Kidney epithelial cell (primary cell): ENCODE measurements at regions not wholly inside any gene's neighbourhood (a gene's known extent, or its start where the extent isn't known, plus 50 kb on each side); places are given as distances from the start of the nearest gene placed in this dataset.
"Not testable (repeated sequence)": the region's sequence is repeated elsewhere in the genome, so short reads cannot be mapped to it uniquely, and the experiment has no call there.

Experiments used
- DNase-seq: peaks from one replicate; pipeline ENCODE4 v3.0.0-alpha.2; 2010; ENCODE audit warnings: low read depth
- H3K27me3 ChIP-seq: 2 replicates; pipeline ENCODE4 v1.6.0; 2011; ENCODE audit warnings: low read length; ENCODE audit not compliant: control insufficient read depth, insufficient read depth
- H3K36me3 ChIP-seq: 2 replicates; pipeline ENCODE4 v1.5.1; 2011; ENCODE audit warnings: low read length; ENCODE audit not compliant: control insufficient read depth, insufficient read depth
- H3K4me3 ChIP-seq: 2 replicates; pipeline ENCODE4 v1.5.1; 2011; ENCODE audit warnings: low read depth, mild to moderate bottlenecking, control low read depth, low read length
- TF ChIP-seq, protein P1 (sequence below): IDR thresholded peaks from 2 replicates; pipeline ENCODE4 v1.5.1; 2011; ENCODE audit warnings: mild to moderate bottlenecking, moderate library complexity, low read length, control low read depth, inconsistent platforms; ENCODE audit not compliant: insufficient read depth, poor library complexity, severe bottlenecking

DNA sequence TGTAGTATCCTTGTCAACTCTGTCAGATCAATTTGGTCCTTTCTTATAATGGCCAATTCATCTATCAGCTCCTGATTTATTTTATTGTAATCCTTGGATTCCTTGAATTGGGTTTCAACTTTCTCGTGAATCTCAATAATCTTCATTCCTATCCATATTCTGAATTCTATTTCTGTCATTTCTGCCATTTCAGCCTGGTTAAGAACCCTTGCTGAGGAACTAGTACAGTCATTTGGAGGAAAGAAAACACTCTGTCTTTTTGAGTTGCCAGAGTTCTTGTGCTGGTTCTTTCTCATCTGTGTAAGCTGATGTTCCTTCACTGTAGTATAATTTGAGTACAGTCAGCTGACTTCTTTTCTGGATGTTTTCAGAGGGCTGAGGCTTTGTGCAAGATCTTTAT, 84.5 kb downstream of the CETN3 start:
- TF ChIP-seq, protein P1, sequence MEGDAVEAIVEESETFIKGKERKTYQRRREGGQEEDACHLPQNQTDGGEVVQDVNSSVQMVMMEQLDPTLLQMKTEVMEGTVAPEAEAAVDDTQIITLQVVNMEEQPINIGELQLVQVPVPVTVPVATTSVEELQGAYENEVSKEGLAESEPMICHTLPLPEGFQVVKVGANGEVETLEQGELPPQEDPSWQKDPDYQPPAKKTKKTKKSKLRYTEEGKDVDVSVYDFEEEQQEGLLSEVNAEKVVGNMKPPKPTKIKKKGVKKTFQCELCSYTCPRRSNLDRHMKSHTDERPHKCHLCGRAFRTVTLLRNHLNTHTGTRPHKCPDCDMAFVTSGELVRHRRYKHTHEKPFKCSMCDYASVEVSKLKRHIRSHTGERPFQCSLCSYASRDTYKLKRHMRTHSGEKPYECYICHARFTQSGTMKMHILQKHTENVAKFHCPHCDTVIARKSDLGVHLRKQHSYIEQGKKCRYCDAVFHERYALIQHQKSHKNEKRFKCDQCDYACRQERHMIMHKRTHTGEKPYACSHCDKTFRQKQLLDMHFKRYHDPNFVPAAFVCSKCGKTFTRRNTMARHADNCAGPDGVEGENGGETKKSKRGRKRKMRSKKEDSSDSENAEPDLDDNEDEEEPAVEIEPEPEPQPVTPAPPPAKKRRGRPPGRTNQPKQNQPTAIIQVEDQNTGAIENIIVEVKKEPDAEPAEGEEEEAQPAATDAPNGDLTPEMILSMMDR, result no peak

DNA sequence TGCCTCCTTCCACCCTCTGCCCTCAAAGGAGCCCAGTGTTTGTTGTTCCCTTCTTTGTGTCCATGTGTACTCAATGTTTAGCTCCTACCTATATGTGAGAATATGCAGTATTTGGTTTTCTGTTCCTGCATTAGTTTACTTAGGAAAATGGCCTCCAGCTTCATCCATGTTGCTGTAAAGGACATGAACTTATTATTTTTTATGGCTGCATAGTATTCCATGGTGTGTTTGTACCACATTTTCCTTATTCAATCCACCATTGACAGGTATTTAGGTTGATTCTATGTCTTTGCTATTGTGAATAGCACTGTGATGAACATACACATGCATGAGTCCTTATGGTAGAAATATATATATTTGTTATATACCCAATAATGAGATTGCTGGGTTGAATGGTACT, 89.2 kb downstream of the CETN3 start:
- DNase-seq, H3K4me3 ChIP-seq, H3K27me3 ChIP-seq, H3K36me3 ChIP-seq: not testable (repeated sequence)

More for the DNA sequence above, 84.5 kb downstream of the CETN3 start:
- no peak for DNase-seq
- H3K27me3 ChIP-seq, result no peaks in the 10 kb centered on the region
- no peaks in the 10 kb centered on the region for H3K36me3 ChIP-seq
- H3K4me3 ChIP-seq, result no peak overlapping the region

DNA sequence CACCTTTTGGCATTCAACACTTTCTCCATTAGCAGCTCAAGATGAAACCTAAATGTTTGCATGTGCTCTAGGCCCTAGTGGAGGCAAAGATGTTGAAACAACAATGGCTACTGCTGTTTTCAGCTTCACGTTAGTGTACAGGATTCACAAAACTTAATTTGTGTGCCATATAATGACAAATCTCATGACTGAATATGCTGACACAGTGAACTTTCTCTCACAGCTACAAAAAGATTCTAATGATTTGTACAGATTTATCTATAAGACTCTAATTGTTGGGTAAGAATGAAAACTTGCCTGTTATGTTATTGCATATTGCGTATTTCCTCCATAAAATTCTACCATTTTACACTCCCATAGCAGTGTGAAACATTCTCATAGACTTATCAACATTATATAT, 97.5 kb downstream of the CETN3 start:
- no peak overlapping the region for H3K4me3 ChIP-seq
- no peak for DNase-seq
- no peaks in the 10 kb centered on the region for H3K27me3 ChIP-seq
- TF ChIP-seq, protein P1, result no peak
- no peaks in the 10 kb centered on the region for H3K36me3 ChIP-seq

DNA sequence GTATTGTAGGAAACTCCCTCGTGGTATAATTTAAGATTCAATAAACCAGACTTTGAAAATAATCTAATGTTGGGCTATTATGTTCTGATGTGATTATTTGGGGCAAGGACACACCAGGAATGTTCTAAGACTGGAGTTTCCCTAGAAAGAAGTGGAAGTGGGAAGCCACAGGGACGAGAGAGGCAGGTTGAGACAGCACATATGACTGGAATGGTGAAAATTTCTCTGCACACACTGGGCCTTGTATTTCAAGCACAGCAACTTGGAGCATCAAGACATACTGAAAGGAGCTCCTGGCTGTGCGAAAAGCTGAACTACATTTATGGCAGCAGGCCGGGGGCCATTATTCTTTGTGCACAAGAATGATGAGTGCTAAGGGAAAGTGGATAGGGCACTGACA, 98.2 kb downstream of the CETN3 start:
- TF ChIP-seq, protein P1, result no peak
- no peak for DNase-seq
- Histone ChIP-seq H3K36me3 (no peaks in the 10 kb centered on the region), H3K27me3 (no peaks in the 10 kb centered on the region), H3K4me3 (no peak overlapping the region)

DNA sequence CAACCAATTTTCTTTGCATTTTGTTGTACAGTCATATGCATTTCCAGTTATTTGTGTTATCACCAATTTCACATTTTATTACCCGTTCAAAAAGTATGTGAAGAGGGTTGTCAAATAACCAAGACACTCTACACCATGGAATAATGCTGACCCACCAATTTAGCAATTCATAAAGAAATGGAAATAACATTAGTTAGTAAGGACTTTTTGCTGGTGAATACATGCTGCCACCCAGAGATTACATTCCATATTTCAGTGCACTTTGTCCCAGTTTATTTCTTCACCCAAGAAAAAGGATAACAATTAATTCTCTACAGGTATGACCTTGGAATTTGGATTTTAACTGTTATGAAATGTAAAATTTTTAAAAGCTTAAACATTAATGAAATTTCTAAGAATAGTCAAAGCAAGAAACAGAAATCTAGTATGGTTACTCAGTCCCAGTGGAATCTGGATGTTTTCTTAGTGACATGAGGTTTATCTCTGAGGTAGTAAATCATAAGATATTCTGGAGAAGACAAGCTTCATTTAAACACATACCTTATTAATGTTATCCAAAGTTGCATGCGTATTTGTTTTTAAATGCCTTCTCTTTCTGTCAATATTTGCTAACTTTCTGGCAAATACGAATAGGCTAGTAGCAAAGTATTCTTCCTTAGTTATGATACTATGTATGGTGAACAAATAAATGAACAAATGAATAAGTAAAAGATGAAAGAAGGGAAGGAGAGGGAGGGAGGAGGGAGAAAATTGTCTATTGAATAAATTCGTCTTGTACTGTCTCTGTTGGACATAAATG, 100.6 kb downstream of the CETN3 start:
- TF ChIP-seq, protein P1, result no peak
- no peak for DNase-seq
- Histone ChIP-seq H3K27me3 (no peaks in the 10 kb centered on the region), H3K4me3 (no peak overlapping the region), H3K36me3 (no peaks in the 10 kb centered on the region)

DNA sequence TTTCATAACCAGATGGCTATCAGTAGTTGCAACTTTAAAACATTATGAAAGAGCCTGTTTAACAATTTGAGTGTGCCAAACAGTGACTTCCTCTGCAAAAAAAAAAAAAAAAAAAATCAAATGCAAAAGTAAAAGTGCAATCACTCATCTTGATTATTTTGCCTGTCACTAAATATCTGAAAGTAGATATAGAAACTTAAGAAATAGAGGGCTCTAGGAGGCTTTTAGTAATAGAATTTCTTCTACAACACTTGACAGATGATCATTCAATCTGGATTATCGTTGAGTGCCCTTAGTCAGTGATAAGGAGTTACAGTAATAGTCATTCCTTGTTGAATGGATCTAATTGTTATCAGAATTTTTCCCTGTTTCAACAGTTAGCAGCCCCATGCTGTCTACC, 101.8 kb downstream of the CETN3 start:
- no peak for DNase-seq
- TF ChIP-seq, protein P1, result no peak
- Histone ChIP-seq H3K36me3 (no peaks in the 10 kb centered on the region), H3K4me3 (no peak overlapping the region), H3K27me3 (no peaks in the 10 kb centered on the region)
